Superior temporal gyrus (tissue), 1 donor: ENCODE measurements at regions not wholly inside any gene's neighbourhood (a gene's known extent, or its start where the extent isn't known, plus 50 kb on each side); places are given as distances from the start of the nearest gene placed in this dataset.
A peak's percentile ranks its signal among the peaks of the same experiment; 100 is the strongest.
"Not testable (repeated sequence)": the region's sequence is repeated elsewhere in the genome, so short reads cannot be mapped to it uniquely, and the experiment has no call there.

Experiments used
- DNase-seq: peaks from one replicate; pipeline ENCODE4 v3.0.0-alpha.2; 2016; ENCODE audit errors: extremely low spot score

GRCh38 chr15:23850666-23851065, 163.6 kb upstream of the NDN start:
- DNase-seq: no peak

DNA sequence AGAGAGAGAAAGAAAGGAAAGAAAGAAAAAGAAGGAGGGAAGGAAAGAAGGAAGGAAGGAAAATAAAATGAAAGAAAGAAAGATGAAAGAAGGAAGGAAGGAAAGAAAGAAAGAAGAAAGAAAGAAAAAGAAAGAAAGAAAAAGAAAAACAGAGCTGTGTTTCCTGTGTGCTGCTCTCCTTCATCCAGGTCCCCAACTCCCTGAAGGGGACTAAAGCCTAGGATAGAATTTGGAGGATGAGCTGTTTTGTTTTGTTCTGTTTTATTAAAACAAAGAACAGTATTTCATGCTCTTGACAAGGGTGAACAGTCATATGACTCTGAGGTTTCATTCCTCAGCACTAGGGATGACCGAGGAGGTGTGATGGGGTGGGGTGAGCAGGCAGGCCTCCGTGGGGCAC, 164.8 kb upstream of the NDN start:
- DNase-seq: no peak

- no peak for DNase-seq
Observed at GRCh38 chr15:23853286-23853685, 166.2 kb upstream of the NDN start.

- no peak for DNase-seq
Observed at GRCh38 chr15:23854203-23854911, 167.3 kb upstream of the NDN start.

DNA sequence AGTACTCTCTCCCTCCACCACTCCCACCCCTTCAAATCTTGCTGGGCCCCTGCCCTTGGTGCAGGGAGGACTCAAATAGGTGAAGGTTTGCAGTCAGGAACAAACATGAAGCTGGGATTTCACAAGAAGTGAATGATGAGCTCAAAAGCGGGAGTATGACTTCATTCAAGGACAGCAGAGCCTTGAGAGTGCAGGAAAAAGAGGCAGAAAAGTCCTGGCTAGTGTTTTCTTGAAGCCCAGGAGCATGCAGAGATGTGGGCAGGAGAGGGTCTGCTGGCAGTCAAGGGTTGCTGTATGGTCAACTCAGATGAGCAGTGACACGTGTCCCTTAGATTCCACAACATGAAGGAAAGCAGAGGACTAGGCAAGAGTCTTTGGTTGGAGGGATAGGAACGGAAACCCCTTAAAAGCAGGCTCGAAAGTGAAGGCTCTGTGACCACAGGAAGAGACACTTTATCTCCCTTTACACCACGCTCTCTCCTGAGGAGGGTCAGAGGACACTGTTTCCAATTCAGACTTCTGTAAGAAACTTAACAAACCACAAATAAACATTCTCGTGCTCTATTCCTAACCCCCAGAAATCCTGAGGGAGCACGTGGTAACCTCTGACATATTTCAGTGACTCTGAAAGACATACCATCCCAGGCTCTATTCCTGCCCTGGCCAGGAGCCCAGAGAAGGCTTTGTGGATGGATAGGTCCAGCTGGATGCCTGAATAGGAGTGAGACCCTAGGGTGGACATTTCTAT, 168.0 kb upstream of the NDN start:
- no peak for DNase-seq

DNA sequence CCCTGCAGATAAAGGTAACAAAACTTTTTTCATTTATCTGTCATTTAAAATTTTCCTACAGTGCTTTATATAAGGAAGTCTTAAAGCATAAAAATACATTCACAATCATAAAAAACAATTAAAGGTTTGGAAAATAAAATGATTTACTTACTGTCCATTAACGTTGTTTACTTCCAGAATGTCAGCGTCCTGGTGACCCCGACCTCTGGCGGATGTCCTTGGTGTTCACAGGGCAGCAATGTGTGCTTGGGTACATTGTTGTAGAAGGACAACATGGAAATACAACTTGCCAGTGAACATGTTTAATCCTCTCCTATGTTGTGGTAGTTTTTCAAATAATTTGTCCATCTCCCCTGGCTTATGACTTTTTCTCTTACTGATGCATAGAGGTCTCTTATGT, 168.8 kb upstream of the NDN start:
- no peak for DNase-seq

DNA sequence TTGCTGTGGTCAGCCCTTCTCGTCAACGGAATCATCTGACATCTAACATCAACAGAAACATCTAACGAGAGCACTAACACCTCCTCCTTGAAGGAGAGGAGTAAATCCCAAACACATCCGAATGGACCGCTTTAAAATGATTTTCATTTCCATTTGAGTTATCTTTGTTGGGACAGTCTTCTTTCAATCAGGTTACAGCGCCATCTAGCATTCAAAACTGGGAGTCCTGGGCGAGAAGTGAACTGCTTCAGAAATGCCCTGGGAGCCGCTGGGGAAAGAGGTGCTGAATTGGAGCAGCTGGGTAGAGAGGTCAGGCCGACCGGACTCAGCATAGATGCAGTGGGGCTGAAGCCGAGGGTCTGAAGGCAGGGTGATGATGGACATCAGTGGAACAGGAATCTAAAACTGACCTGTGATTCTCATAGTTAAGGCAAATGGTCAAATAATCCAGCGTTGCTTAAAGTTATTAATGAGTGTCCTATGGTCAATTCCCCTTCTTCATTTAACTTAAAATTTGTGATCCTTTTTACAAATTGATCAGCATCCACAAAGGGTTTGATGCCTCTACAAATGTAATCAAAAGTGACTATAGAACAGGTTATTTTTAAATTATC, 170.0 kb upstream of the NDN start:
- DNase-seq: peak; percentile 78

DNA sequence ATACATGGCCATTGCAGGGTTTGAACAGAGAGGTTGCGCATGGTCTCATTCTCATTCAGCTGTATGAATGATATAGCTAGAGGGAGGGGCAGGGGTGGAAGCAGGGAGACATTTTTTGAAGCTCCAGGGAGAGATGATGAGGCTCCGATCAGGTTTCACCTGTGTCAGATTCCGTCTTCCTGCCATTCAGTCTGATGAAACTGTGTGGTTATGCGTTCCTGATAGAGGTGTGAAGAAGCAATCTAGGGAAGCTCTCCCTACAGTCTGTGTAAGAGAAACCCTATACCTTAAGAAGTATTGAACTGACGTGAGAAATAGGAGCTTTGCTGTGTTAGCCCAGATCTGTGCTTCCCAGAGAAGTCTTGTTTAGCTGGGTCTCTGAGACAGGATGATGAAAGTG, 171.9 kb upstream of the NDN start:
- DNase-seq: no peak

DNA sequence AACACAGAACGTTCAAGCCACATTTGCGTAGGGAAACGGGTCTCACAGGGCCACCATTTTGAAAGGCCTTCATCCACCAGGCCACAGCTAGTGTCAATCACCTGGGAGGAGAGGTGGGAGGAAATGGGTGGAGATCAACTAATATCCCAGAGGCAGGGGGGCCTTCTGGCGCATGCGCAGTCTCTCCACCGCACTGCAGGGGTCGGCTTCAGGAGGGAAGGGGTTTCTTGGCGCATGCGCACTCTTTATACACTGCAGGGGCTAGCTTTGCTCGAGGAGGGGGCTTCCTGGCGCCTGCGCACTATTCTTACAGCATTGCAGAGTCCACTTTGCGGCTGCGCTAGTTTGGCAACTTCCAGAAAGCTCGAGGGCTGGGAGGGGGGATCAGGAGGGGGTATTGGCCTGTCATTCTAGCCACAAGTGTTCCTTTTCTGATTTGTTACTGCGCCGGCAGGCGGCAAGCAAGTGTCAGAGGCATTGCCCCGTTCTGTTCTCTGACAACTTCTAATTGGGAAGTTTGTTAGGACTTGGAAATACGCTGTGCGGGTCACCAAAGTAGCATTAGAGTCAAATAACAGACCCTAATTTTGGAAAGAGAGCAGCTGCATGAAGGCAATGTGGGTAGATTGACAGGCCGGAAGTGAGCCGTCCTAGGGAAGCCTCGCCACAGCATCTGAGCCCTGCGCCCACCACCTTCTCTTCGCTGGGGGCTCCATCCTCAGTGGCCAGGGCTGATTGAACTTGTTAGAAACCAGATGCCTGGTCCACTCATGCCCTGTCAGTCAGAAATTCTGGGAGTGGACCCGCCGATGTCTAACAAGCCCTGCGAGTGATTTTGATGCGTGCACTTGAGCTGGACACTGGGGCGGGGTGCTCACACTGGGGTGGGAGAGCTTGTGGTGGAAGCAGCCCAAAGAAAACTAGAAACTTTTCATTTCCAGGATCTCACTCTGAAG, 173.5 kb upstream of the NDN start:
- DNase-seq: no peak

GRCh38 chr15:23866832-23867231, 179.7 kb upstream of the NDN start:
- peak; percentile 75 for DNase-seq

- no peak for DNase-seq
Observed at GRCh38 chr15:23869396-23869795, 182.3 kb upstream of the NDN start.

GRCh38 chr15:23873613-23874012, 186.5 kb upstream of the NDN start:
- not testable (repeated sequence) for DNase-seq

DNA sequence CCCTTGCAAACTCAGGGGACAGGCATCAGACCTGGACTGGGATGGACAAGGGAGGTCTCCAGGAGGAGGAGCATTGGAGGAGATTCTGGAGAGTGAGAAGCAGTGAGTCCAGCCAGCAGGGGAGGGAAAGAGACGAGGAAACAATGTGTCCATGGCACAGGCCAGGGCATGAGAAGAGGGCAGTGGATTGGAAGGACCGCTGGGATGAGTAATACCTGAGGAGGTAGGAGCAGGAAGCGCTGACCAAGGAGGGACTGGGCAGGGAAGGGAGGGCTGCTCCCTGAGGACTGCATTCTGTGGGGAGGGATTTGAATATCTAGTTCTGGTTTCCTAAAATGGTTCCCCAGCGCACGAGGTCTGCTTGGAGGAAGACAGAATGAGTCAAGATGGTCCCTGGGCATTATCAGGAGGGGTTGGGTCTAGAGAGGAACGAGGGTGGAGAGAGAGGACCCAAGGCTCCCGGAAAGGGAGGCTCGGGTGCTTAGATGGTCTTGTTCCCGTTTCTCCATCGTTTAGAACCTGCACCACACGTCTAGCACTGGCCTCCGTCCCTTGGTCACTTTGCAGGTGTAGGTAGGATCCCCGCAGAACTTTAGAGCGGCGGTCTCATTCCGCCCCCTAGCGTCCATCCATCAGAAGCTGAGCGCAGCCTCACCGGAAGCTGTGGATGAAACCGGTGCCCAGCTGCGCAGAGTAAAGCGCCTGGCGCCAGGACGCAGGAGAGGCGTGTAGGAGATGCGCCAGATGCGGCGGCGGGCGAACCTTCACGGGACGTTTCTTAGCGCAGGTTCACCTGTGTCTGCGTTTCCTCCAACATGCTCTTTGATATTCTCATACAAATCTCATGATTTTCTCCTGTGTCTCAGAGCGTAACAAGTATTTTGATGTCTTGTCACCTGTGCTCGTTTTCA, 190.7 kb upstream of the NDN start:
- peak; percentile 65 for DNase-seq

GRCh38 chr15:23881291-23881690, 194.2 kb upstream of the NDN start:
- DNase-seq: no peak

DNA sequence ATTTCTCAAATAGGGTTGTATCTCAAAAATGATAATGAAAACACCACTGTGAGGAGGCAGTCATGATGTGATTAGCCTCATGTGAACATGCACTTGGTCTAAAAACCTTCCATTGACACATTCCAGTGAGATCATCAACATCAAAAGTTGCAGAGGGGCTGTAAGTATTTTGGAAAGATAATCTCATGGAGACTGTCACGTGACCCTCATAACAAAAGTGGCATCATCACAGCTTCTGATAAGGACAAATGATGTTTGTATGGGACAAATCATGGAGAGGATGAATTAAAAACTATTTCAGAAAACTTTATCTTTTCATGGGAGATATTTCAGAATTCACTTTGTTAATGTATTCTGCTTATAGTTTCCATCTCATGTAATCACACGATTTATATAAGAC, 203.1 kb upstream of the NDN start:
- DNase-seq: no peak

DNA sequence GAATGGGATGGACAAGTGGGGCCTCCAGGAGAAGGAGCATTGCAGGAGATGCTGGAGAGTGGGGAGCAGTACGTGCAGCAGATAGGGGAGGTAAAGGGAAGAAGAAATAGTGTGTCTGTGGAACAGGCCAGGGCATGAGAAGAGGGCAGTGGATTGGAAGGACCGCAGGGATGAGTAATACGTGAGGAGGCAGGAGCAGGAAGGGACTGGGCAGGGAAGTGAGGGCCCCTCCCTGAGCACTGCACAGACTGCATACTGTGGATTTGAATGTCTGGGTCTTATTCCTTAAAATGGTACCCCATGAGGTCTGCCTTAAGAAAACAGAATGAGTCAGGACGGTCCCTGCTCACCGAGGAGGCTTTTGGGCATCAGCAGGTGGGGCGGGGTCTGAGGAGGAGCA, 210.0 kb upstream of the NDN start:
- DNase-seq: no peak

GRCh38 chr15:23897531-23897930, 210.4 kb upstream of the NDN start:
- DNase-seq: no peak

GRCh38 chr15:23910030-23910429, 222.9 kb upstream of the NDN start:
- DNase-seq: no peak

DNA sequence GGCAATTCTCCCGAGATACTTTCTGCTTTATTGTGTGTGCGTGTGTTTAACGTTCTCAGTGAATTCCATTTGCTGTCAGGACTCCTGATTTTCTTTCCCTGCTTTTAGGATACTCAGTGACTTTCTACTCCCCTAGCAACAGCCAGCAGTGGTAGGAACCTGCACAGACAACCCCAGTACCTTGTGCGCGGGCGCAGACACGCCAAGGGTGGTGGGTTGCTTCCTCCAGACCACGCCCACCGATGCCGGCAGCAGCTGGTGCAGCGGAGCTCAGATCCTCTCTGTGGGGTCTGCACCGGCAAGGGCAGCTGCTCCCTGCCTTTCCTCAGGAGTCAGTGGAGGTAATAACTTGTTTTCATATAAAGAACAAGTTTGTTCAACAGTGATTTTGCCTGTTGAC, 225.1 kb upstream of the NDN start:
- DNase-seq: no peak

- DNase-seq: no peak
Observed at GRCh38 chr15:23913081-23913480, 226.0 kb upstream of the NDN start.

DNA sequence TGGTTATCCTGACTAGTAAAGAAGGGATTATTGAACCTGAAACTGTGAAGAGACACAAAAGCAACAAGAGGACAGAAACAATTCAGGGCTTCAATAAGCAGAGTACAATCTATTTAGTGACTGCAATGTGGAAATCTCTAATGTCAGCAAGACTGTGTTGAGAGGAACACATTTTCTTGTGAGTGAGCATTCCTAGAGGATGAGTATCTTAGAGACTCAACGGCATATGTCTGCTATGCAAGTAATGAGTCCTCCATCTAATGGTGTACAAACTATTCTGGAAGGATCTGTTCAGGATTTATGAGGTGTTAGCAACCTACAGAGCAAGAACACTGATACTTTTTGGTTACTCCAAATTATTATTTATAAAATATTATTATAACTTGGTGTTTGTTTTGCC, 226.5 kb upstream of the NDN start:
- DNase-seq: no peak
